Adrenal gland (tissue), 9 donors: ENCODE measurements at regions not wholly inside any gene's neighbourhood (a gene's known extent, or its start where the extent isn't known, plus 50 kb on each side); places are given as distances from the start of the nearest gene placed in this dataset.

ENCODE experiments used
- DNase-seq, 7 donors: peaks; one replicate each; pipeline ENCODE4 v3.0.0-alpha.2; 2019 to 2020
- H3K27ac ChIP-seq, 5 donors: fragments of 200-600 bp; sonication (generic) in 4 of 5; 1 replicate in 3 of 5; 2 replicates in 2 of 5; pipeline versions ENCODE4 v1.5.1 to v1.8.0; 2016 to 2020; ENCODE audit warnings: mild to moderate bottlenecking in 1 of 5
- H3K27me3 ChIP-seq: fragments of 200-600 bp; 2 replicates; pipeline ENCODE4 v1.8.0; 2021
- H3K36me3 ChIP-seq, 2 donors: fragments of 200-600 bp; replicated peaks in 1 of 2; 1 replicate in 1 of 2; 2 replicates in 1 of 2; pipeline versions ENCODE4 v1.5.1 to v1.8.0; 2018 to 2022
- H3K4me1 ChIP-seq, 2 donors: fragments of 200-600 bp; replicated peaks in 1 of 2; 1 replicate in 1 of 2; 2 replicates in 1 of 2; pipeline versions ENCODE4 v1.5.1 to v1.8.0; 2018 to 2021
- H3K4me3 ChIP-seq, 4 donors: fragments of 200-600 bp; sonication (generic) in 3 of 4; one replicate each; pipeline ENCODE4 v1.5.1; 2016 to 2018
- H3K9me3 ChIP-seq, 3 donors: fragments of 200-600 bp; sonication (generic) in 1 of 3; replicated peaks in 1 of 3; 1 replicate in 2 of 3; 2 replicates in 1 of 3; pipeline versions ENCODE4 v1.5.1 to v1.8.0; 2016 to 2021
- POLR2A ChIP-seq, 2 donors: fragments of 450-650 bp; IDR thresholded peaks; one replicate each; pipeline ENCODE4 v1.6.1; 2017; ENCODE audit warnings: antibody characterized with exemption in 2 of 2, mild to moderate bottlenecking in 2 of 2, moderate library complexity in 1 of 2
- WGBS, 4 donors: extraction: QIAGEN DNeasy Blood & Tissue Kit in 2 of 4; methylation state at CpG; one replicate each; pipeline versions ENCODE4 v1.1.5 to v1.1.7; 2013 to 2017; 5-methylcytosine and 5-hydroxymethylcytosine counted together
- intact Hi-C, 2 donors: fragments of 100-400 bp; cut with DNase I; formaldehyde crosslinking; loops; one replicate each; pipeline versions ENCODE4 v1.14.1 to v1.15.0; 2022 to 2023
- TF ChIP-seq, protein P1 (sequence below), 6 experiments: fragments of 450-650 bp in 4 of 6; fragments of 200-600 bp in 2 of 6; sonication (generic) in 1 of 6; IDR thresholded peaks; 1 replicate in 5 of 6; 2 replicates in 1 of 6; pipeline versions ENCODE4 v1.5.1 to v1.8.0; 2016 to 2021; ENCODE audit warnings: antibody characterized with exemption in 6 of 6, mild to moderate bottlenecking in 2 of 6, moderate library complexity in 1 of 6
- donor health status: healthy with polysubstance abuse.
- donor health status: Bipolar disorder and iron deficiency.
- donor health status: DM: yes; HTN: yes; CAD: no.
- donor health status: DM: no; HTN: no; CAD: no.
- donor health status: DM: no; HTN: no; CAD: no.

- no peaks in the 10 kb centered on the region for H3K27me3 ChIP-seq
- no peaks in the 10 kb centered on the region for H3K9me3 ChIP-seq
- intact Hi-C loops, result no loop called here
- TF ChIP-seq, protein P1, sequence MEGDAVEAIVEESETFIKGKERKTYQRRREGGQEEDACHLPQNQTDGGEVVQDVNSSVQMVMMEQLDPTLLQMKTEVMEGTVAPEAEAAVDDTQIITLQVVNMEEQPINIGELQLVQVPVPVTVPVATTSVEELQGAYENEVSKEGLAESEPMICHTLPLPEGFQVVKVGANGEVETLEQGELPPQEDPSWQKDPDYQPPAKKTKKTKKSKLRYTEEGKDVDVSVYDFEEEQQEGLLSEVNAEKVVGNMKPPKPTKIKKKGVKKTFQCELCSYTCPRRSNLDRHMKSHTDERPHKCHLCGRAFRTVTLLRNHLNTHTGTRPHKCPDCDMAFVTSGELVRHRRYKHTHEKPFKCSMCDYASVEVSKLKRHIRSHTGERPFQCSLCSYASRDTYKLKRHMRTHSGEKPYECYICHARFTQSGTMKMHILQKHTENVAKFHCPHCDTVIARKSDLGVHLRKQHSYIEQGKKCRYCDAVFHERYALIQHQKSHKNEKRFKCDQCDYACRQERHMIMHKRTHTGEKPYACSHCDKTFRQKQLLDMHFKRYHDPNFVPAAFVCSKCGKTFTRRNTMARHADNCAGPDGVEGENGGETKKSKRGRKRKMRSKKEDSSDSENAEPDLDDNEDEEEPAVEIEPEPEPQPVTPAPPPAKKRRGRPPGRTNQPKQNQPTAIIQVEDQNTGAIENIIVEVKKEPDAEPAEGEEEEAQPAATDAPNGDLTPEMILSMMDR (IDR thresholded peaks at IDR 0.05), result no peak
- TF ChIP-seq POLR2A (IDR thresholded peaks at IDR 0.05), result no peak
- H3K36me3 ChIP-seq, result no peaks in the 10 kb centered on the region
- DNase-seq, result no peak
- H3K4me3 ChIP-seq, result no peak overlapping the region
- 50 to 63% (median 61%) methylated on average over 1 of the region's 1 CpG for WGBS, 4 donors
- H3K27ac ChIP-seq, result no peak overlapping the region
- no peaks in the 10 kb centered on the region for H3K4me1 ChIP-seq
Measured at GRCh38 chr15:24861014-24861690, 93.6 kb upstream of the SNRPN start.

DNA sequence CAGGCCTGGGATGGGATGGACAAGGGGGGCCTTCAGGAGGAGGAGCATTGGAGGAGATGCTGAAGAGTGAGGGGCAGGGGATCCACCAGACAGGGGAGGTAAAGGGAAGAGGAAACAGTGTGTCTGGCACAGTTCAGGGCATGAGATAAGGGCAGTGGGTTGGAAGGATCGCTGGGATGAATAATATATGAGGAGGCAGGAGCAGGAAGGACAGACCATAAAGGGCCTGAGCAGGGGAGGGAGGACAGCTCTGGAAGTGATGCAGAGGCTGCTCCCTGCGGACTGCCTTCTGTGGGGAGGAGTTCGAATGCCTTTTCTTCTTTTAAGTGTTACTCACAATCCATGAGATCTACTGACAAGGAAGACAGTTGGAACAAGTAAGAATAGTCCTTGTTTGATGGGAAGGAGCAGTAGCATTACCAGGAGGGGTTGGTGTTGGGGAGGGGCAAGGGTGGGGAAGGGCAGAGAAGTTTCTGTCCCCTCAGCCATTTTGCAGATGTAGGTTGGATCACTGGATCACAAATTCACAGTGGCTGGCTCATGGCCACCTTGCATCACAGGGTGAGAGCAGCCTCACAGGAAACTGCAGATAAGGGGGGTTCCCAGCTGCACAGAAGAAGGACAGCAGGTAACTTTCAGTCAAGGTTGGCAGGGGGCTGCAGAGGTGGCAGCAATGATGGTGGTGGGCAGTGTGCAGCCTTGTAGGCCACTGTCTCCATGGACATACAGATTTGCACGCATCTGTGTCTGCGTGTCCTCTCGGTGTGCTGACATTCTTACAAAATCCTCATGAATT is 91.9 kb upstream of the SNRPN start:
- no peak overlapping the region for H3K27ac ChIP-seq
- H3K4me1 ChIP-seq, result no peaks in the 10 kb centered on the region
- H3K9me3 ChIP-seq, result no peaks in the 10 kb centered on the region
- no peaks in the 10 kb centered on the region for H3K27me3 ChIP-seq
- no peaks in the 10 kb centered on the region for H3K36me3 ChIP-seq
- intact Hi-C loops, result no loop called here
- WGBS, 4 donors, result 53 to 71% (median 67%) methylated on average over 6 of the region's 6 CpGs
- TF ChIP-seq POLR2A (IDR thresholded peaks at IDR 0.05), result no peak
- TF ChIP-seq, protein P1 (IDR thresholded peaks at IDR 0.05), result no peak
- DNase-seq, result no peak
- H3K4me3 ChIP-seq, result no peak overlapping the region

DNA sequence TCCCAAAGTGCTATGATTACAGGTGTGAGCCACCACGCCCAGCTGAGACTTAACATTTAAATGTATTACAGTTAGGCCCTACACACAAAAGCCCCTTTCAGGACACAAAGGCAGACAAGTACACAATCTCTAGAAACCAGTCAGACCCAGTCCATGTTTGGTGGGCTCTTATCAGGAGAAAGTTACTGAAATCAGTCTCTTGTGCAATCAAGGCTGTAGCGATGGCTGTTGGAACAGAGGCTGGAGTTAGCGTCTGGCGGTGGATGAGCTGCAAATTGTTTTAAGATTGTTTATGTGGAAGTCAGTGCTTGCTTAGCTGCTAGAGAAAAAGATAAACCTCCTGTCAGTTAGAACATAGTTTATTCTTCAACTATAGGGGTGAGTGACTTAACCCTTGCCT is 89.5 kb upstream of the SNRPN start:
- Histone ChIP-seq H3K27ac (no peak overlapping the region), H3K9me3 (no peaks in the 10 kb centered on the region), H3K27me3 (no peaks in the 10 kb centered on the region), H3K4me3 (no peak overlapping the region), H3K4me1 (no peaks in the 10 kb centered on the region), H3K36me3 (no peaks in the 10 kb centered on the region)
- no peak for TF ChIP-seq POLR2A (IDR thresholded peaks at IDR 0.05)
- TF ChIP-seq, protein P1 (IDR thresholded peaks at IDR 0.05), result no peak
- no peak for DNase-seq
- WGBS, 4 donors, result 80 to 96% (median 84%) methylated on average over 4 of the region's 4 CpGs
- intact Hi-C loops, result no loop called here

DNA sequence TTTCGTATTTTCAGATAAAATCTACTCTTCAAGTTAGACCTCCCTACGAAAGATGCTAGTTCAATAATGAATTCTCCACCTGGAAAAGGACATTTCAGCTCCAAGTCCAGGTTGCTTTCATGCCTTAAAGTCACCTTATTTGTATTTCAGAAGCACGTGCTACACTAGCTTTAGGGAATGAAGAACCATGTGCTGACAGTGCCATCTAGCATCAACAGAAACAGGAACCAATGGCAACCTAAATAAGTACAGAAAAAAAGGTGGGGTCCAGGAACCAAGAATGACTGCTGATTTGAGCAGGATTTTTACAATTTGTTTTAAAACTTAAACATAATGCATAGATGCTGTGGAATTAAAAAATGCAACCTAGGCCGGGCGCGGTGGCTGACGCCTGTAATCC is 77.6 kb upstream of the SNRPN start:
- Histone ChIP-seq H3K4me3 (no peak overlapping the region), H3K27me3 (no peaks in the 10 kb centered on the region), H3K9me3 (no peaks in the 10 kb centered on the region), H3K36me3 (no peaks in the 10 kb centered on the region), H3K27ac (no peak overlapping the region), H3K4me1 (no peaks in the 10 kb centered on the region)
- 70 to 79% (median 75%) methylated on average over 7 of the region's 7 CpGs for WGBS, 4 donors
- intact Hi-C loops, result no loop called here
- DNase-seq, result no peak
- TF ChIP-seq POLR2A (IDR thresholded peaks at IDR 0.05), result no peak
- TF ChIP-seq, protein P1 (IDR thresholded peaks at IDR 0.05), result no peak
